Activated CD4-positive, alpha-beta T cell treated with anti-CD3 and anti-CD28 coated beads, Interleukin-2, Interleukin-4, amounts not matched to agents 100 ng/mL and 50 ng/mL, durations not matched to agents 16 hours and 8 hours (primary cell): ENCODE measurements at regions not wholly inside any gene's neighbourhood (a gene's known extent, or its start where the extent isn't known, plus 50 kb on each side); places are given as distances from the start of the nearest gene placed in this dataset.

Experiments
- DNase-seq: peaks from one replicate; pipeline ENCODE4 v3.0.0-alpha.2; 2020; ENCODE audit warnings: low spot score

DNA sequence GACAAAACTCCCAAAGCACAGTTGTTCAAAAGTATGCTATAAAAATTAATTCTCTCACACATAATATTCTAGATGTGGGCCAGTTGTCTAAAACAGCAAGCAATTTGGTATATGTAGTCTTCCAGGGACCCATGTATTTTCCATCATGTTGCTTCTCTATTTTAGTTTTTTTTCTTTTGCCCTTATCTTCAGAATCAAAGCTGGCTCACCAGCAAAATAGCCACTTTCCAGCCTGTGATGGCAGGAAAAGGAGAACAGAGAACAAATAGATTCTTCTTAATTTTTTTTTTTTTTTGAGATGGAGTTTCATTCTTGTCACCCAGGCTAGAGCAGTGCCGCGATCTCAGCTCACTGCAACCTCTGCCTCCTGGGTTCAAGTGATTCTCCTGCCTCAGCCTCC, 680.8 kb upstream of the TENM3 start:
- no peak for DNase-seq

GRCh38 chr4:181564625-181565024, 678.6 kb upstream of the TENM3 start:
- no peak for DNase-seq

DNA sequence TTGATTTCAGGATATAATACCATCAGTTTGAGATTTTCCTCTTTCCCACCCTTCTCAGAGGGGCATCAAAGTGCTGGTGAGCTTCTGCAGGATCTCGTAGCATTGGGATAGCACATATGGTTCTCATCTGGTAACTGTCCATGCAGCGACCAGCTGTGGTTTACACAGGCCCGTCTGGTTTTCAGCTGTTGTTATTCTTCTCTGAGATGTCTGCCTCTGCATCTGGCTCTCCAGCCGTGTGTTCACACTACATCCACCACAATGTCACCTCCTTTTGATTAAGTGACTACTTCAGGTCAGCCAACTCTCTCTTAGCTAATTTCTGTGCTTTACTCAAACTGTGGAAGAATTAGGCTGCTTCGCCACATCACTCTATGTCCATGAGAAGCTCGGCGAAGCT, 676.7 kb upstream of the TENM3 start:
- no peak for DNase-seq

GRCh38 chr4:181569553-181569952, 673.6 kb upstream of the TENM3 start:
- no peak for DNase-seq

GRCh38 chr4:181578911-181579310, 664.3 kb upstream of the TENM3 start:
- no peak for DNase-seq

DNA sequence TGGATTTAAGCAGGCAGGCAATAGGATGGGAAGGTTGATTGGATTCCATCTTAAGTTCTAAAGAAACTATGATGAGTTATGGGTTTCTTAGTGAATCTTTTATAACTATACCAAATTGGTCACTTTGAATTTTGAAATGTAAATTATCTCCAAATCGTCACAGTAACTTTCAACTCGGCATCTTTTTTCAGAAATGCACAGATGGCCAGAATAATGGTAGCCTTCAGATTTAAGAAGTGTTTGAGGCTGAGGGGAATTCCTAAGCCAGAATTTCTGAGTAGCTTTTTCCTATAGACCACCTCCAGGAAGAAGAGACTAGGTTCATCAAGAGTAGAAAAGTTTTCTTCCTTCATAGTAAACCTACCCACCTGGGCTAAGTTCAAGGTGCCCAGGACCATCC, 663.7 kb upstream of the TENM3 start:
- DNase-seq = no peak

GRCh38 chr4:181581983-181582382, 661.2 kb upstream of the TENM3 start:
- DNase-seq = no peak

GRCh38 chr4:181582595-181582994, 660.6 kb upstream of the TENM3 start:
- DNase-seq = no peak

GRCh38 chr4:181588733-181589302, 654.4 kb upstream of the TENM3 start:
- DNase-seq = no peak

GRCh38 chr4:181592221-181592745, 650.9 kb upstream of the TENM3 start:
- DNase-seq = no peak

DNA sequence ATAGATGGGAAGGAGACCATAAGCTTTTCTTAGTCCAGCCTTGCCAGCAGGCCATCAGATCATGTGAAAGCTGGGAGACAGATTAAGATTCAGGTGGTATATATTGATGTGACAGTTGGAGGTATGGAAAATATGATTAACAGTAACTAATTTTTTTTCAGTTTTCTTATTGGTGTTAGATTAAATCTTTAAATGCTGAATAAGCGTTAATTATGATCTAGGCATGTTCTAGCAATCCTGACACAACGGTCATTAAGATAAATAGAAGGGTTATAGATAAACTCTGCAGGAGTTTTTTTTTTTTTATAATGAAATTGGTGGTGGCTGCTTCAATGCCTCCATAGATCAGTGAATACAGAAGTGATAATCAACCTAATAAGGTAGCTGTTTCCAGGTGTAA, 649.5 kb upstream of the TENM3 start:
- no peak for DNase-seq

- DNase-seq = no peak
These were observed 649.0 kb upstream of the TENM3 start for GRCh38 chr4:181594188-181594587.

DNA sequence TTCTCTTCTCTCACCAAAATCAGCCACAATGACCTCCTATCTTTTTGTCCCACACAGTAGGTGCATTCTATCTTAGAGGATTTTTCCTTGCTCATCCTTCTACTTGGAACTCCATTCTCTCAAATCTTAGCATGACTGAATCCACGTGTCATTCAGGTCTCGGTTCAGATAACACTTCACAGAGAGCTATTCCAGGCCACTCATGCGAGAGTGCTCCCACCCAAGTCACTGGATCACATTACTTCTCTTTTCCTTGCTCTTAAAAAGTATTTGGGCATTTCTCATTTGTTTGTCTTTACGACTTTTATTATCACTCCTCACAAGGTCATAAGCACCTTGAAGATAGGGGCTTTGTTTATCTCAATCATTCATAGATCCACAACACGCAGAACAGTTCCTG, 647.5 kb upstream of the TENM3 start:
- DNase-seq = no peak

- DNase-seq = no peak
These were observed 645.4 kb upstream of the TENM3 start for GRCh38 chr4:181597766-181598165.

- no peak for DNase-seq
These were observed 644.1 kb upstream of the TENM3 start for GRCh38 chr4:181599134-181599533.

GRCh38 chr4:181601103-181601502, 642.1 kb upstream of the TENM3 start:
- DNase-seq = no peak

GRCh38 chr4:181604546-181604945, 638.7 kb upstream of the TENM3 start:
- no peak for DNase-seq

- no peak for DNase-seq
These were observed 636.9 kb upstream of the TENM3 start for GRCh38 chr4:181606300-181606699.

DNA sequence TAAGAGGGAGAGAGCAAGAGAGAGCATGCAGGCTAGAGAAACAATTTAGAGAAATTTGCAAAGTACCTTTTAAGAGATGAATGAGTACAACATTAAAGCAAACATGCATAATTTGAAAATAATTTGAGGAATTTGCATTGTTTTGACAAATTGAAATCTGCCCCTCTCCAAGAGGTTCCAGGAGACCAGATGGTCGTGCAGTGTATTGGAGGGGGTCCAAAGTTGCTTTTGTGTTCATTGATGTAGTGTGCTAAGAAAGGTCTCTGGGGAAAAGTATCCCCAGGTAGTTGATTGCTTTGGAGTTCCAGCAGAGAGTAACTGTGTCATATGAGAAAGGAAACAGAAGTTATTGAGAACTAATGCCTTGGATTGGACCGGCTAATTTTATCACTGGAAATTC, 635.0 kb upstream of the TENM3 start:
- no peak for DNase-seq

- no peak for DNase-seq
These were observed 632.0 kb upstream of the TENM3 start for GRCh38 chr4:181611033-181611711.

DNA sequence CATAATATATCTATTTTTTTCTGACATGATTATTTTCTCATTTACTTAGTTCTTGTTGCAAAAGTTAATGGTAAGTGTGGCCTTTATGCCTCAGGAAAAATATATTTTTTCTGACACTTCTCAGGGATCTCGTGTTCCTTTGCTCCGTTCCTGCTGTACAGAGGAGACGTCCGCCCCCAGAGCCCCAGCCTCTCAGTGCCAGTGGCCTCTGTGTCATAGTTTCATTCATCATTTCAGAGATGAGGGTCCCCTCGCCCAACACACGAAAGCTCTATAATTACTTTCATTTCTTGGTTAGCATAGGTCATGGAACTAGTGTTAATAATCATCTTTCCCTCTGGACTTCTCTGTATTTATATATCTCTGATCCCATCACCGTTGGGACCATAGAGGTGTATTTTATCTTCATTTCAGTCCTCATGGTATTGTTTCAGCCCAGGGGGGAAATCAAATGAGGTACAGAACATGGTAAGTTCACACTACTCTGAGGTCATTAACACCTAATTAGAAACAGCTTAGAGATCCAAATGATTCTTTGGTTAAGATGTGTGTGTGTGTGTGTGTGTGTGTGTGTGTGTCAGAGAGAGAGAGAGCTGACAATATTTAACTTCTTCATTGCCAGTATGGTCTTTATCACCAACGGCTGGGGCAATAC, 631.1 kb upstream of the TENM3 start:
- DNase-seq = no peak

- no peak for DNase-seq
These were observed 630.0 kb upstream of the TENM3 start for GRCh38 chr4:181613200-181613599.

GRCh38 chr4:181618038-181618618, 625.1 kb upstream of the TENM3 start:
- no peak for DNase-seq
